ENCODE measurements at regions not wholly inside any gene's neighbourhood (a gene's known extent, or its start where the extent isn't known, plus 50 kb on each side); places are given as distances from the start of the nearest gene placed in this dataset.

GRCh38 chr5:66337626-66338226, 193.6 kb downstream of the SREK1 start:
- ChIA-PET POLR2A (no interaction called here), CTCF (ENCODE audit: unreplicated experiment) (no interaction called here)
- no peak for DNase-seq (ENCODE audit: low spot score)
- Histone ChIP-seq H3K79me2 (ENCODE audit: insufficient read depth, low read depth, low read length) (no peaks in the 10 kb centered on the region), H3K4me3 (ENCODE audit: low read depth, low read length, poor library complexity, severe bottlenecking) (no peak overlapping the region), H3K4me1 (ENCODE audit: insufficient read depth, low read length, poor library complexity, severe bottlenecking) (no peaks in the 10 kb centered on the region), H3K9me3 (ENCODE audit: low read length) (no peaks in the 10 kb centered on the region), H3K4me2 (ENCODE audit: low read length) (no peak overlapping the region), H3K36me3 (ENCODE audit: insufficient read depth, low read length) (no peaks in the 10 kb centered on the region), H2AFZ (ENCODE audit: low read length) (no peak overlapping the region), H4K20me1 (ENCODE audit: insufficient read depth, low read length) (no peaks in the 10 kb centered on the region), H3K27ac (ENCODE audit: low read depth, low read length, poor library complexity, severe bottlenecking) (no peak overlapping the region), H3K9me2 (ENCODE audit: insufficient read depth, low read length) (no peaks in the 10 kb centered on the region)
- intact Hi-C loops (cut with micrococcal nuclease; ENCODE audit: unreplicated experiment), result no loop called here
- TF ChIP-seq EZH2phosphoT487 (IDR thresholded peaks at IDR 0.05; ENCODE audit: borderline replicate concordance, low read depth, low read length), result no peak
- TF ChIP-seq CTCF (conservative IDR thresholded peaks at IDR 0.05; ENCODE audit: low read length), result no peak
- no TSS peak for BruUV-seq (replicated peaks)

- Histone ChIP-seq H2AFZ (ENCODE audit: low read length) (no peak overlapping the region), H3K79me2 (ENCODE audit: insufficient read depth, low read depth, low read length) (no peaks in the 10 kb centered on the region), H3K4me2 (ENCODE audit: low read length) (no peak overlapping the region), H4K20me1 (ENCODE audit: insufficient read depth, low read length) (no peaks in the 10 kb centered on the region), H3K4me3 (ENCODE audit: low read depth, low read length, poor library complexity, severe bottlenecking) (no peak overlapping the region), H3K9me2 (ENCODE audit: insufficient read depth, low read length) (no peaks in the 10 kb centered on the region), H3K27ac (ENCODE audit: low read depth, low read length, poor library complexity, severe bottlenecking) (no peak overlapping the region), H3K9me3 (ENCODE audit: low read length) (no peaks in the 10 kb centered on the region), H3K36me3 (ENCODE audit: insufficient read depth, low read length) (no peaks in the 10 kb centered on the region), H3K4me1 (ENCODE audit: insufficient read depth, low read length, poor library complexity, severe bottlenecking) (no peaks in the 10 kb centered on the region)
- DNase-seq (ENCODE audit: low spot score), result no peak
- intact Hi-C loops (cut with micrococcal nuclease; ENCODE audit: unreplicated experiment), result no loop called here
- BruUV-seq (replicated peaks), result no TSS peak
- CTCF ChIA-PET (ENCODE audit: unreplicated experiment), result no interaction called here
- POLR2A ChIA-PET, result no interaction called here
- TF ChIP-seq EZH2phosphoT487 (IDR thresholded peaks at IDR 0.05; ENCODE audit: borderline replicate concordance, low read depth, low read length), result no peak
- TF ChIP-seq CTCF (conservative IDR thresholded peaks at IDR 0.05; ENCODE audit: low read length), result no peak
Observed at GRCh38 chr5:66338828-66339227, 194.7 kb downstream of the SREK1 start.

- H3K9me2 ChIP-seq (ENCODE audit: insufficient read depth, low read length), result no peaks in the 10 kb centered on the region
- no peak for DNase-seq (ENCODE audit: low spot score)
- intact Hi-C loops (cut with micrococcal nuclease; ENCODE audit: unreplicated experiment), result no loop called here
- ChIA-PET CTCF (ENCODE audit: unreplicated experiment) (no interaction called here), POLR2A (no interaction called here)
- H2AFZ ChIP-seq (ENCODE audit: low read length), result no peak overlapping the region
- H3K4me2 ChIP-seq (ENCODE audit: low read length), result no peak overlapping the region
- H4K20me1 ChIP-seq (ENCODE audit: insufficient read depth, low read length), result no peaks in the 10 kb centered on the region
- no peak overlapping the region for H3K4me3 ChIP-seq (ENCODE audit: low read depth, low read length, poor library complexity, severe bottlenecking)
- no peak overlapping the region for H3K27ac ChIP-seq (ENCODE audit: low read depth, low read length, poor library complexity, severe bottlenecking)
- H3K36me3 ChIP-seq (ENCODE audit: insufficient read depth, low read length), result no peaks in the 10 kb centered on the region
- BruUV-seq (replicated peaks), result no TSS peak
- no peaks in the 10 kb centered on the region for H3K4me1 ChIP-seq (ENCODE audit: insufficient read depth, low read length, poor library complexity, severe bottlenecking)
- H3K9me3 ChIP-seq (ENCODE audit: low read length), result no peaks in the 10 kb centered on the region
- TF ChIP-seq EZH2phosphoT487 (IDR thresholded peaks at IDR 0.05; ENCODE audit: borderline replicate concordance, low read depth, low read length) (no peak), CTCF (conservative IDR thresholded peaks at IDR 0.05; ENCODE audit: low read length) (no peak)
- H3K79me2 ChIP-seq (ENCODE audit: insufficient read depth, low read depth, low read length), result no peaks in the 10 kb centered on the region
Observed at GRCh38 chr5:66339896-66340295, 195.8 kb downstream of the SREK1 start.
